Keratinocyte (primary cell): ENCODE measurements at regions not wholly inside any gene's neighbourhood (a gene's known extent, or its start where the extent isn't known, plus 50 kb on each side); places are given as distances from the start of the nearest gene placed in this dataset.

ENCODE experiments used
- DNase-seq: peaks from one replicate; pipeline ENCODE4 v3.0.0-alpha.2; 2011; ENCODE audit warnings: low read depth, missing footprints, low spot score
- FAIRE-seq: peaks from 2 replicates; lab custom pipeline; 2011; peaks lifted over from hg19 to GRCh38; lab: Jason Lieb, UNC
- H2AFZ ChIP-seq: 2 replicates; pipeline ENCODE4 v1.6.0; 2012; ENCODE audit warnings: low read length, control low read depth, inconsistent platforms; ENCODE audit not compliant: control insufficient read depth
- H3K27ac ChIP-seq: 2 replicates; pipeline ENCODE4 v1.5.1; 2011; ENCODE audit warnings: low read length; ENCODE audit not compliant: control insufficient read depth, insufficient read depth
- H3K27me3 ChIP-seq: 3 replicates; pipeline ENCODE4 v1.6.0; 2011; ENCODE audit warnings: low read length; ENCODE audit not compliant: control insufficient read depth, insufficient read depth; ENCODE audit errors: extremely low read depth
- H3K36me3 ChIP-seq, 2 experiments: 2 replicates in 1 of 2; 3 replicates in 1 of 2; pipeline ENCODE4 v1.5.1; 2011; ENCODE audit warnings: low read length in 2 of 2, mild to moderate bottlenecking in 1 of 2; ENCODE audit not compliant: control insufficient read depth in 2 of 2, insufficient read depth in 2 of 2; ENCODE audit errors: extremely low read depth in 1 of 2
- H3K4me1 ChIP-seq: 3 replicates; pipeline ENCODE4 v1.5.1; 2011; ENCODE audit warnings: low read length; ENCODE audit not compliant: control insufficient read depth, insufficient read depth; ENCODE audit errors: extremely low read depth
- H3K4me2 ChIP-seq: 3 replicates; pipeline ENCODE4 v1.6.0; 2011; ENCODE audit warnings: low read depth, low read length; ENCODE audit not compliant: control insufficient read depth, insufficient read depth; ENCODE audit errors: extremely low read depth
- H3K4me3 ChIP-seq, 3 experiments: fragments of 200-600 bp in 1 of 3; sonication (generic) in 1 of 3; 2 replicates in 2 of 3; 3 replicates in 1 of 3; pipeline ENCODE4 v1.5.1; 2011 to 2016; ENCODE audit warnings: low read length in 3 of 3, mild to moderate bottlenecking in 3 of 3, control low read depth in 2 of 3, inconsistent platforms in 1 of 3, low read depth in 1 of 3, mixed read lengths in 1 of 3, mixed run types in 1 of 3, moderate library complexity in 1 of 3; ENCODE audit not compliant: control insufficient read depth in 2 of 3, insufficient read depth in 2 of 3; ENCODE audit errors: extremely low read depth in 1 of 3
- H3K79me2 ChIP-seq: 2 replicates; pipeline ENCODE4 v1.6.0; 2012; ENCODE audit warnings: low read length; ENCODE audit not compliant: control insufficient read depth, insufficient read depth
- H3K9ac ChIP-seq: 3 replicates; pipeline ENCODE4 v1.6.0; 2011; ENCODE audit warnings: low read length; ENCODE audit not compliant: control insufficient read depth, insufficient read depth; ENCODE audit errors: extremely low read depth
- H3K9me1 ChIP-seq: 3 replicates; pipeline ENCODE4 v1.6.0; 2011; ENCODE audit warnings: low read length; ENCODE audit not compliant: control insufficient read depth, insufficient read depth; ENCODE audit errors: extremely low read depth
- H3K9me3 ChIP-seq: 2 replicates; pipeline ENCODE4 v1.5.1; 2012; ENCODE audit warnings: low read depth, low read length; ENCODE audit not compliant: control insufficient read depth
- H4K20me1 ChIP-seq: 3 replicates; pipeline ENCODE4 v1.6.0; 2011; ENCODE audit warnings: low read length; ENCODE audit not compliant: control insufficient read depth, insufficient read depth; ENCODE audit errors: extremely low read depth
- CTCF ChIP-seq, 3 experiments: IDR thresholded peaks in 1 of 3; conservative IDR thresholded peaks in 1 of 3; optimal IDR thresholded peaks in 1 of 3; 2 replicates in 2 of 3; 3 replicates in 1 of 3; pipeline versions ENCODE3 to v1.5.1; 2011; ENCODE audit warnings: low read length in 3 of 3, mild to moderate bottlenecking in 3 of 3, moderate library complexity in 2 of 3, control low read depth in 1 of 3, inconsistent platforms in 1 of 3; ENCODE audit not compliant: insufficient read depth in 2 of 3; ENCODE audit errors: extremely low read depth in 1 of 3
- EZH2 ChIP-seq: IDR thresholded peaks from one replicate; pipeline ENCODE4 v1.6.1; 2012; ENCODE audit warnings: inconsistent platforms, mild to moderate bottlenecking, low read length, moderate library complexity
- dilution Hi-C: fragments of 300-500 bp; cut with MboI; formaldehyde crosslinking; loops from one replicate; pipeline ENCODE4 v1.7.0; 2020; ENCODE audit warnings: low sequenced_read_pairs; ENCODE audit not compliant: extremely low pct_ligation_motif_present

- Histone ChIP-seq H3K4me1 (no peaks in the 10 kb centered on the region), H4K20me1 (no peaks in the 10 kb centered on the region), H3K27me3 (no peaks in the 10 kb centered on the region), H3K9me3 (peaks cover 2% of the 10 kb centered on the region), H3K79me2 (no peaks in the 10 kb centered on the region), H3K4me2 (no peak overlapping the region), H3K9me1 (no peaks in the 10 kb centered on the region), H3K36me3 (no peaks in the 10 kb centered on the region), H3K4me3 (no peak overlapping the region), H2AFZ (no peak overlapping the region), H3K9ac (no peak overlapping the region), H3K27ac (no peak overlapping the region)
- FAIRE-seq (no peak), DNase-seq (no peak)
- dilution Hi-C loops, result no loop called here
- TF ChIP-seq EZH2 (no peak), CTCF (optimal IDR thresholded peaks at IDR 0.05 in 1 of 3, IDR thresholded peaks at IDR 0.05 in 1 of 3, conservative IDR thresholded peaks at IDR 0.05 in 1 of 3; ENCODE audit: extremely low read depth in 1 of 3, insufficient read depth in 2 of 3, low read length in 3 of 3) (no peak)
Measured at GRCh38 chr2:122804494-122804893, 1049.0 kb downstream of the TSN start.

DNA sequence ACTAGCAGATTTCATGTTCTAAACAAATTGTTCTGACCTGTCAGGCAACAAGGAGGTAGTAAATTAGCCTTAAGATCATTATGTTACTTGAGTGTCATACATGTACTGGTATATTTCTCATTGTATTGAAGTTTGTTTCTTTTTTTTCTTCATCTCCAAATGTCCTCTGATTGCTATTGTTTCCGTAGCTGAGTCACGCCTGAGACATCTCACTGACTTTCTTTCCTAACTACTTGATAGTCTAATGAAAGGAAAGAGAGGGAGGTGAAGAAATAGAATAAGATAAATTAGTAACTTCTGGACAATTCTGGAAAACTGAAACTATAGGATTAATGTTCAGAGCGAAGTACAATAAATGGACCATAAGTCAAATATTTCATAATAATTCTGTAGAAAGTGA is 1049.9 kb downstream of the TSN start:
- H3K79me2 ChIP-seq, result no peaks in the 10 kb centered on the region
- no peak overlapping the region for H3K9ac ChIP-seq
- no peaks in the 10 kb centered on the region for H3K36me3 ChIP-seq
- FAIRE-seq (no peak), DNase-seq (no peak)
- dilution Hi-C loops, result no loop called here
- H3K9me1 ChIP-seq, result no peaks in the 10 kb centered on the region
- H3K27me3 ChIP-seq, result no peaks in the 10 kb centered on the region
- no peak overlapping the region for H3K4me2 ChIP-seq
- no peak overlapping the region for H3K4me3 ChIP-seq
- no peak overlapping the region for H3K27ac ChIP-seq
- H4K20me1 ChIP-seq, result no peaks in the 10 kb centered on the region
- no peaks in the 10 kb centered on the region for H3K4me1 ChIP-seq
- H2AFZ ChIP-seq, result no peak overlapping the region
- peaks cover 2% of the 10 kb centered on the region for H3K9me3 ChIP-seq
- TF ChIP-seq EZH2 (no peak), CTCF (optimal IDR thresholded peaks at IDR 0.05 in 1 of 3, IDR thresholded peaks at IDR 0.05 in 1 of 3, conservative IDR thresholded peaks at IDR 0.05 in 1 of 3; ENCODE audit: extremely low read depth in 1 of 3, insufficient read depth in 2 of 3, low read length in 3 of 3) (no peak)
